ENCODE measurements at regions not wholly inside any gene's neighbourhood (a gene's known extent, or its start where the extent isn't known, plus 50 kb on each side); places are given as distances from the start of the nearest gene placed in this dataset.

DNA sequence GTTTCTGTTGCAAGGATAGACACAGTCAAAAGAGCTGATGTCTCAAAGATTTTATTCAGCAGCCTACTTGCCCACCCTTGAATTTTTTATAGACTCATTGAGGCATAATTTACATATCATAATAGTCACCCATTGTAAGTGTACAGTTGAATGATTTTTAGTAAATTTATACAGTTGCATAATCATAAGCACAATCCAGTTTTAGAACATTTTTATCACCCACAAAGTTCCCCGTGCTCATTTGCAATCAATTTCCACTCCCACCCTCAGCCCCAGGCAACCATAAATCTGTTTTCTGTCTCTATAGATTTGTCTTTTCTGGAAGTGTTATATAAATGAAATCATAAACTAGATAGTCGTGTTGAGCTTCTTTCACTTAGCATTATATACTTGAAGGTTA is 517.7 kb downstream of the TLE1 start:
- ATAC-seq (ENCODE audit: low read depth in 2 of 2) = no peak
- no peak overlapping the region for H3K4me3 Mint-ChIP-seq
- H3K9me3 Mint-ChIP-seq = peaks cover 0 to 27% (median 4%) of the 10 kb centered on the region in 7 donors
- no peak for DNase-seq
- H3K27ac Mint-ChIP-seq = no peak overlapping the region
- no peaks in the 10 kb centered on the region for H3K27me3 Mint-ChIP-seq
- no peaks in the 10 kb centered on the region for H3K4me1 Mint-ChIP-seq
- H3K36me3 Mint-ChIP-seq = no peaks in the 10 kb centered on the region

DNA sequence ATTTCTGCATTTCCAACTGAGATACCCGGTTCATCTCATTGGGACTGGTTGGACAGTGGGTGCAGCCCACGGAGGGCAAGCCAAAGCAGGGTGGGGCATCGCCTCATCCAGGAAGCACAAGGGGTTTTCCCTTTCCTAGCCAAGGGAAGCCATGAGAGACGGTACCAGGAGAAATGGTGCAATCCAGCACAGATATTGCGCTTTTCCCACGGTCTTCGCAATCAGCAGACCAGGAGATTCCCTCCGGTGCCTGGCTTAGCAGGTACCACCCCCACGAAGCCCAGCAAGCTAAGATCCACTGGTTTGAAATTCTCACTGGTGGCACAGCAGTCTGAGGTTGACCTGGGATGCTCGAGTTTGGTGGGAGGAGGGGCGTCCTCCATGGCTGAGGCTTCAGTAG is 527.0 kb downstream of the TLE1 start:
- Mint-ChIP-seq H3K27ac (no peak overlapping the region), H3K27me3 (peaks cover 0 to 7% (median 0%) of the 10 kb centered on the region in 3 donors), H3K4me3 (no peak overlapping the region), H3K36me3 (peaks cover 0 to 7% of the 10 kb centered on the region in 2 donors), H3K9me3 (peaks cover 0 to 11% (median 7%) of the 10 kb centered on the region in 7 donors), H3K4me1 (peaks cover 0 to 3% (median 0%) of the 10 kb centered on the region in 3 donors)
- ATAC-seq (ENCODE audit: low read depth in 2 of 2) (no peak), DNase-seq (no peak)

DNA sequence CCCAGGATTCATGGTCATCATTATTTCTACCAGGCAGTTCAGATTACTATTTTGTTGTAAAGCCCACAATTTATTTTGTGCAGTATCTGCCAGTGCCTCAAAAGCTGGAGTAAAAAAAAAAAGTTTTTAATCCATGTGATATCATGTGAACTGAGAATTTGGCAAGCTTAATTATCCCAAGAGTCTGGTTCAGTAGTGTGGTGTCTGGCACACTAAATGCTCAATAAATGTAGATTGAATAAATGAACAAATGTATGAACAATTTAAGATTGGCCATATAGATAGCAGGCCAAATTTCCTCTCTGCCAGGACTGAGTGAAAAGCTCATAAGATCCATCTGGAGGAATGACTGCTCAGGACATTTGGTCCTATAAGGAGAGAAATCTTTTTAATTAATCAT is 533.0 kb downstream of the TLE1 start:
- H3K9me3 Mint-ChIP-seq = peaks cover 0 to 5% (median 1%) of the 10 kb centered on the region in 7 donors
- H3K4me1 Mint-ChIP-seq = peaks cover 0 to 3% (median 0%) of the 10 kb centered on the region in 3 donors
- ATAC-seq (ENCODE audit: low read depth in 2 of 2) (no peak), DNase-seq (no peak)
- no peak overlapping the region for H3K27ac Mint-ChIP-seq
- peaks cover 0 to 7% (median 0%) of the 10 kb centered on the region in 3 donors for H3K27me3 Mint-ChIP-seq
- no peak overlapping the region for H3K4me3 Mint-ChIP-seq
- H3K36me3 Mint-ChIP-seq = peaks cover 0 to 7% of the 10 kb centered on the region in 2 donors

DNA sequence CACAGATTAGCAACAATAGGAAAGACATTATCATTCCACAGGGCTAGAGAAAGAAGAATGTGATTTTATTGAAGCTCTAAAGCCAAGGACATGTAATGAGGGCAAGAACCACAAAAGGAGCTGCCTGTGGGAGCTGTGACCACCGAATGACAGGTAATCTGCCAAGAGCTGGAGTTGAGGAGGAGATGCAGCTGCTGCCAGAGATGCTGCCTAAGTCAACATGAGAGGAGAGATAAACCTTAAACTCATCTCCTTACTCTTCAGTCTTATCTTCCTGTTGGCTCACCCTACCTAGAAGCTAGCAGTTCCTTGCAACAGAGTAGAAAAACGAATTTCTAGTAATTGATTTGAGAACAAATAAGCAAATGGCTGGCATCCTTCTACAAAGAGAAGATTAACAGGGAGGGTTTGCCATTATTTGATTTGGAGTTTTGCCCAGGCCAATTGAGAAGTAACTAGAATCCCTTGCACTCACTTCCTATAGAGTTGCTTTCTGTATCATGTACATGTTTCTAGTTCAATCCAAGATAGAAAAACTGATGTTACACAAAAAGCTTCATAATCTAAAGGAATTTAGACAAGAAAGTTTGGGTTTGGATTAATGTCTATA is 539.2 kb downstream of the TLE1 start:
- ATAC-seq (ENCODE audit: low read depth in 2 of 2) (no peak), DNase-seq (no peak)
- Mint-ChIP-seq H3K27ac (no peak overlapping the region), H3K27me3 (no peaks in the 10 kb centered on the region), H3K36me3 (no peaks in the 10 kb centered on the region), H3K4me1 (no peaks in the 10 kb centered on the region), H3K4me3 (no peak overlapping the region), H3K9me3 (peaks cover 0 to 13% (median 6%) of the 10 kb centered on the region in 7 donors)

DNA sequence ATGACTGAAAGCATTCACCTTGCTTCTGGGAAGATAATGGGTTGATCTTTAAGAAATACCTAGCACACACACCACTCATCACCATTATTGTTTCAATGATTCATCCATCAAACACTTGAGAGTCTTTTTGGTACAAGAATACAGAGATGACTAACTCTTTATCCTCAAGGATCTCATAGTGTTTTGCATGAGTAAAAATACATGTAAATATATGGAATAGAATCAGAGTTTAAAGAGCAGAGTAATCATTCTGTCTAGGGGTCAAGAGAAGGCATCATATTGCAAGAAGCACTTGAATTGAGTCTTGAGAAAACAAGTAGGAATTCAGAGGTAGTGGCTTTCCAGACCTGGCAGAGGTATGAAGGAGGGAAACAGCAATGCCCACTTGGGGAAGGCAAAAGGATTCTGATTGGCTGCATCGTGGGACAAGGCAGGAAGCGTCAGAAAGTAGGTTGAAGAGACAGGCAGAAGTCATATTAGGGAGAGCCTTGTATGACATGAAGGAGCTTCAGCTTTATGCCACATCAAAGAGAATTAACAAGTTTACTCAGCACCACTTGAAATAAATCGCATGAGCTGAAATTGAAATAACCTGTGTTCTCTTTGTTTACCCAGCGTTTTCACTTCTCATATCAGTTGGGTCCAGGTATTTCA is 542.5 kb downstream of the TLE1 start:
- Mint-ChIP-seq H3K36me3 (no peaks in the 10 kb centered on the region), H3K9me3 (peaks cover 0 to 13% (median 4%) of the 10 kb centered on the region in 7 donors), H3K4me1 (no peaks in the 10 kb centered on the region), H3K27ac (no peak overlapping the region), H3K27me3 (no peaks in the 10 kb centered on the region), H3K4me3 (no peak overlapping the region)
- DNase-seq (no peak), ATAC-seq (ENCODE audit: low read depth in 2 of 2) (no peak)

DNA sequence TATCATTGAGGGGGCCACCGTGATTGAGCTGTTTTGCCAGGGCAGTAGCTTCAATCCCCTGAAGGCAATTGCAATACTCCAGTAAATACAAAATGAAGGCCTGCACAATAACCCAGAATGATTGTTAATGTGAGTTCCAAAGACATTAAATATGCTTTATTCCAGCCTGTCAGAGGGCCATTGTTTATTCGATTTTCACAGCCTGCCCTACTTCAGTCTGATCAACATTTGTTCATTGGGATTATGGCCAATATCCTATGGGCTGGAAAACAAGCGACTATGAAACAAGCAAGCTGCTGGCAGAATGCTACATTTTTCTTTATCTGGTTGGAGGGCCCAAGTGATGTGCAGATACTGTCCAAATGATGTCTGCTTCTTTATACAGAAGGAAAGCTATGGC is 543.1 kb downstream of the TLE1 start:
- Mint-ChIP-seq H3K36me3 (no peaks in the 10 kb centered on the region), H3K9me3 (peaks cover 0 to 13% (median 4%) of the 10 kb centered on the region in 7 donors), H3K4me1 (no peaks in the 10 kb centered on the region), H3K27me3 (no peaks in the 10 kb centered on the region), H3K27ac (no peak overlapping the region), H3K4me3 (no peak overlapping the region)
- DNase-seq (no peak), ATAC-seq (ENCODE audit: low read depth in 2 of 2) (no peak)

DNA sequence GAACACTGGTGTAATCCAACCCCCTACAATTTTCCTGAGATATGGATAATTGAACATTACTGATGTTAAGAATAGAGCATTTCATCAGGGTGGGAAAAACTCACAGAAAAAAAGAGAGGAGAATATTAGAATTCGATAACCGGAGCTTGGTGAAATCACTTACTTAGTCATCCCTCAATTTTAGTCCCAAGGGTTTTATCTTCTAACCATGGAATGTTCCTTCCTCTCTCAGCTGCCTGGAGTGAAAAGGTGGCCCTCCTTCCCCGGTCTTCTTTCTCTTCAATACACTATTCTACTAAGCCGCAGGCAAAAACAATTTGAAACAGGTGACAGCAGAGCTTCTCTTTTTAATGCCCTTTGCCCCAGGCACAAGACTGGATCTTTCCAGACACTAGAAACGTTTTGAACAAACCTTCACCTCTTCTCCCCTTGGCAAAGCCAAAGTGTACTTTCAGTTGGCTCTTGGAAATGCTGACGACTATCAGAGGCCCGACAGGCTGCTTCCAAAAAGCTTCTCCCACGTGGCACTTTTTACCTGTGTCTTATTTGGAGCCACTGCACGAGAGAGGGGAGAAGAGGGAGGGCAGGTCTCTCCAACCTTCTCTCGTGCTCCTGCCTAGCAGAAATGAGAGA is 543.9 kb downstream of the TLE1 start:
- Mint-ChIP-seq H3K4me1 (no peaks in the 10 kb centered on the region), H3K36me3 (no peaks in the 10 kb centered on the region), H3K4me3 (no peak overlapping the region), H3K9me3 (peaks cover 0 to 13% (median 4%) of the 10 kb centered on the region in 7 donors), H3K27me3 (no peaks in the 10 kb centered on the region), H3K27ac (peak overlapping the region in 1 of 6 donors; percentile 27)
- ATAC-seq (ENCODE audit: low read depth in 2 of 2) = no peak
- DNase-seq = no peak

DNA sequence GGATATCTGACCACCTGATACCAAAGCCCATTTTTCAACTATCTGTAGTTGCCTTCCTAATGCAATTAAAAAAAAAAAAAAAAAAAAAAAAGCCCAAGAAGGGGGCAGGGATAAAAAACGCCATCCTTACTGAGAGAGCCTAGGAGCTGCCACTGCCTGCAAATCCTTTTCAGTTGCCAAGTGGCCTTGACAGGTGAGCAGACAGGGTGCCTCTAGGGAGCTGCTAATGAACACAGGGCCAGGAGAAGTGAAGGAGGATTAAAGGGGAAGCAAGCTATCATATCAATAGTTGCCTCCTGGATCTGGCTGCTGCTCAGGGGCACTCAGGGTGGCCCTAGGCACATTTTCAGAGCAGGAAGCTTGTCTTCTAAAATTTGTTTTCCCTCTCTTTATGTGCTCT is 547.4 kb downstream of the TLE1 start:
- Mint-ChIP-seq H3K36me3 (no peaks in the 10 kb centered on the region), H3K4me1 (no peaks in the 10 kb centered on the region), H3K27ac (no peak overlapping the region), H3K9me3 (peaks cover 0 to 3% (median 0%) of the 10 kb centered on the region in 7 donors), H3K4me3 (no peak overlapping the region), H3K27me3 (peaks cover 0 to 6% (median 0%) of the 10 kb centered on the region in 3 donors)
- ATAC-seq (ENCODE audit: low read depth in 2 of 2) (no peak), DNase-seq (no peak)

DNA sequence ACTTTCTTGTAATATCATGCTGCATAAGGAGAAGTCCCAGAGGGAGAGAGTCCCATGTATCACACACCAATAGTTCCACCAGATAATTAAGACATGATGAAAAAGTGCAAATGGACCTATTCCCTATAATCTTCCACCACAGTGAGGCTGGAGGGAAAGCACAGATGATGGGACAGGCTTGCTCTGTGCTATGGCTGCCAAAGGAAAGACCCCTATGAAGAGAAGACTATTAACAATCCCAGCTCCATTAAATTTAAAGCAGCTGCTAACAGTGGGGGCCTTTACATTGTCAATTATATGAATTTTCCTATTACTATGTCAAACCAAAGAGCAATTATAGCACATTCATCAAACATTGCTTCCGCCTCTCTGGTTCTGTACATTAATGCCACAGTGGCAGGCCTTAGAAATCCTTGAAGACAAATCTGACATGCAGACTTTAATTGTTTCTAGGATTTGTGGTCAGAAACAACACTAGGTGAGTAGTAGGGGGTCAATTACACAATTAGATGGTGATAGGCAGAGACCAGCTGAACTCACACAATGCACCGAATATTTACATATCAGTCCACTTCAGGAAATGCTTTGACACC is 551.3 kb downstream of the TLE1 start:
- H3K4me3 Mint-ChIP-seq = no peak overlapping the region
- peaks cover 0 to 6% (median 0%) of the 10 kb centered on the region in 3 donors for H3K27me3 Mint-ChIP-seq
- DNase-seq (no peak), ATAC-seq (ENCODE audit: low read depth in 2 of 2) (no peak)
- H3K36me3 Mint-ChIP-seq = no peaks in the 10 kb centered on the region
- no peaks in the 10 kb centered on the region for H3K4me1 Mint-ChIP-seq
- no peak overlapping the region for H3K27ac Mint-ChIP-seq
- peaks cover 0 to 3% (median 0%) of the 10 kb centered on the region in 7 donors for H3K9me3 Mint-ChIP-seq

DNA sequence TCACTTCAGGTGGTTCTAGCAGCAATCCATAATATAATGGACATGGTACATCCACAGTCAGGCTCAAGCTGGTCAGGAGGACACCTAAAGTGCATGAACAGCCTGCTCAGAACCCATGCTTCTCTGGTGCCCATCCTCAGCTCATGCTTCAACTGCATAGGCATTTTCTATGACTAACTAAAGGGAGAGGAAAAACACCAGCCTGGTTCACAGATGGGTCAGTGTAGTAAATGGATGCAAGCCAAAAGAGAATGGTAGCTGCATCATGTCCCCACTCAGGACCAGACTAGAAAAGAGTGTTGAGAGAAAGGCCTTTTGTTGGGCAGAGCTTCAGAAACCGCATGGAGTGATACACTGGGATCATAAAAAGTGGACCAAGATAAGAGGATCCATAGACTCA is 556.6 kb downstream of the TLE1 start:
- Mint-ChIP-seq H3K36me3 (no peaks in the 10 kb centered on the region), H3K4me1 (no peaks in the 10 kb centered on the region), H3K27me3 (peaks cover 0 to 6% (median 4%) of the 10 kb centered on the region in 3 donors), H3K27ac (no peak overlapping the region), H3K4me3 (no peak overlapping the region), H3K9me3 (peaks cover 0 to 4% (median 0%) of the 10 kb centered on the region in 7 donors)
- ATAC-seq (ENCODE audit: low read depth in 2 of 2) (no peak), DNase-seq (no peak)

DNA sequence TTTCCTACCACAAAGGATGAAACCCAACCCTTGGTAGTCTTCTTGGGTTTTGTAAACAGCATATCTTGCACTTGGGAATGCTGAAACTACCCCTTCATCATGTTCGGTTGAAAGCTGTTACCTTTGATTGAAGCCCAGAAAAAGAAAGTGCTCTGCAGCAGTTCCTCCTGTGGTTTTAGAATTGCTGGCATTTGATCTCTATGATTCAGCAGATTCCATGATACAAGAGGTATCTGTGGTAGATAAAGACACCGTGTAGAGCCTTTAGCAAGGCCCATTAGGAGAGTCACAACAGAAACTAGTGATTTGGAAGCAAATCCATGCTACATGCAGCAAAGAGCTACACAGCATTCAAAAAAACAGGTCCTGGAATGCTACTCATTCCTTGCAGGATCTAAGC is 557.0 kb downstream of the TLE1 start:
- Mint-ChIP-seq H3K36me3 (no peaks in the 10 kb centered on the region), H3K4me3 (no peak overlapping the region), H3K4me1 (no peaks in the 10 kb centered on the region), H3K27ac (no peak overlapping the region), H3K27me3 (peaks cover 0 to 4% (median 3%) of the 10 kb centered on the region in 3 donors), H3K9me3 (peaks cover 0 to 4% (median 0%) of the 10 kb centered on the region in 7 donors)
- DNase-seq = no peak
- no peak for ATAC-seq (ENCODE audit: low read depth in 2 of 2)

DNA sequence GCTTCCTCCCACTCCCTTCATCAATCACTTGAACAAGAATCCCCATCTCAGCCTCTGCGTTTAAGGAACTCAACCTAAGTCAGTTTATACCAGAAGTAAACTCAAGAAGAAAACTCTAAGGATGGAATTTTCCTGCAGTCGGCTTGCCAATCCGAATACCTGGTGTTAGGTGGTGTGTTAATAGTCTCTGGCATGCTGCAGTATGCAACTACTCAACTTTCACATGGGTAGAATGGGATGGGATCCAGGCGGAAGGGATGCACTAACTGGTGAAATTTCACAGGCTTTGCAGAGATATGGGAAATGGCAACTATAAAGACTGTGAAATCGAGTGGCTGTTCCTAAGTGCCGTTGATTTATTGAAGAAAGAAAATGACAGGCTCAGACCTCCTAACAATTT is 560.6 kb downstream of the TLE1 start:
- H3K27me3 Mint-ChIP-seq = peaks cover 0 to 4% (median 0%) of the 10 kb centered on the region in 3 donors
- no peak overlapping the region for H3K27ac Mint-ChIP-seq
- DNase-seq (no peak), ATAC-seq (ENCODE audit: low read depth in 2 of 2) (no peak)
- H3K4me3 Mint-ChIP-seq = no peak overlapping the region
- peaks cover 0 to 4% (median 0%) of the 10 kb centered on the region in 7 donors for H3K9me3 Mint-ChIP-seq
- H3K36me3 Mint-ChIP-seq = no peaks in the 10 kb centered on the region
- peaks cover 0 to 13% (median 0%) of the 10 kb centered on the region in 3 donors for H3K4me1 Mint-ChIP-seq

DNA sequence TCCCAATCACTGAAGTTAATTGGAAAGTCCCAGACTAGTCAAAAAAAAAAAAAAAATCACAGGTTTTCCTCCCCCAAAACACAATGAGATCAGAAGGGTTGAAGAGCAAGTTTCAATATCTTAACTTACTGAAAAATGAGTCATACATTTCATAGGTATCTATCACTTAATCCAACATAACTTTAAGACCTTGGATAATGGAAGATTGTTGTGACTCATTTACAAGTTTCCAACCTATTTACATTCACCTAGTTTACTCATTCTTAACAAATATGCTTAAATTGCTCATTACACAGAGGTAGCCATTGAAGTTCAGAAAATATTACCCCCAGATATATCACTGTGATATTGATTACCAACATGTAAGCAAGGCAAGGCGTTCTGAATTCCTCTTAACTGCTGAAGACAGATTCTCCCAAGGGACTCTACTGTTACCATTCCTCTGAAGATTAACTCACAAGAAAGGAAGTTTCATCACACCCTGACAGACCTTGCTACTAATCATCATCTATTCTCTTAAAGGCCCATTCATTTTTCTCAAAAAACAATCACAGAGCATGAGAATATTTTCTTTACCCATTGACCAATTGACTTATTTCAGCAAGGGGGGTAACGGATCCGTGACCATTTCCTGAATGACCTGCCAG is 563.8 kb downstream of the TLE1 start:
- no peaks in the 10 kb centered on the region for H3K36me3 Mint-ChIP-seq
- peaks cover 0 to 13% (median 0%) of the 10 kb centered on the region in 3 donors for H3K4me1 Mint-ChIP-seq
- H3K27ac Mint-ChIP-seq = no peak overlapping the region
- no peak for ATAC-seq (ENCODE audit: low read depth in 2 of 2)
- H3K27me3 Mint-ChIP-seq = no peaks in the 10 kb centered on the region
- H3K4me3 Mint-ChIP-seq = no peak overlapping the region
- DNase-seq = no peak
- peaks cover 0 to 7% (median 0%) of the 10 kb centered on the region in 7 donors for H3K9me3 Mint-ChIP-seq

Measured in naive B cell (primary cell).